Left cardiac atrium (tissue), 4 donors: ENCODE measurements at regions not wholly inside any gene's neighbourhood (a gene's known extent, or its start where the extent isn't known, plus 50 kb on each side); places are given as distances from the start of the nearest gene placed in this dataset.
"Not testable (repeated sequence)": the region's sequence is repeated elsewhere in the genome, so short reads cannot be mapped to it uniquely, and the experiment has no call there.

ENCODE experiments used
- ATAC-seq, 2 donors: fragments of 200-7000 bp; cut with Tn5 transposase; one replicate each; pipeline ENCODE4 v1.9.1; 2020; ENCODE audit warnings: mild to moderate bottlenecking in 2 of 2, moderate library complexity in 2 of 2
- DNase-seq: peaks from one replicate; pipeline ENCODE4 v3.0.0-alpha.2; 2020
- intact Hi-C, 2 donors: fragments of 100-400 bp; cut with DNase I; formaldehyde crosslinking; loops; one replicate each; pipeline versions ENCODE4 v1.14.1 to v1.15.1; 2022 to 2023
- donor health status: DM: no; HTN: yes; CAD: no.
- donor health status: DM: no; HTN: yes; CAD: no; lungs with severe emphysema.
- donor health status: DM: yes; HTN: yes; CAD: no.
- donor health status: Dilated cardiomyopathy.

DNA sequence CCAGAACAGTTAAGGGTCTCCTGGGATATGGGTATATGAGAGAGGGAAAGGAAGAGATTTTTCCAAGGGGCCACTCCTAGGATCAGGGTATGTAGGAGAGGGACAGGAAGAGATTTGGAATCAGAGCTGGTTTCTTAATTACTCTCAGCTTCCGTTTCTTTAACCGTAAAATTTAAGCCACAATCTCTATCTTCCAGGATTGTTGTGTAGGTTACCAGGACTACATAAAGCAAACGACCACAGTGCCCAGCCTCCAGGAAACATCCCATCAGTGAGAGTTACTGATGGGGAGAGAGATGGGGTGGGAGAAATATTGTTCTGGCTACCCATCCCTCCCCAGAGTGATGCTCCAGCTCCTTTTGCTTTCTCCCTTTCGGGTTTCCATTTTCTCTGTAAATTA is 114.6 kb upstream of the THUMPD2 start:
- intact Hi-C loops: no loop called here
- no peak for ATAC-seq

DNA sequence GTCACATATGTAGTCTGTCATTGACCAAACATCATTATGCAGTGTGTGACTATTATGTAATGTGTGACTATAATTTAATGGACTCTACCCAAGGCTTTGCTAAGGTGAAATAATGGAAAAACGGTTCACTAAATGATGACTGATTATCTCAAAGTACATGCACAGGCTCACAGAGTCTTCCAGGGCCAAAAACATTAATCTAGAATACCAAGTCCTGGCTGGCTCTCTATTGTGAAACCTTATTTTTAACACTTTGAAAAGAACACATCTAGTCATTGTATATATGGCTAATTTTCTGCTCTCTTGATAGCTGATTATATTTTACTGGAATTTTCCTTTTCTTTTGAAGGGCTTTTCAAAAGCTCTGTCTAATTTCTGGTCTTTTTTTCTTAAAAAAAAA is 102.9 kb upstream of the THUMPD2 start:
- ATAC-seq (peak in 1 of 2 donors; percentile 27), DNase-seq (no peak)
- intact Hi-C loops: no loop called here

More for the DNA sequence above, 114.6 kb upstream of the THUMPD2 start:
- no peak for DNase-seq

DNA sequence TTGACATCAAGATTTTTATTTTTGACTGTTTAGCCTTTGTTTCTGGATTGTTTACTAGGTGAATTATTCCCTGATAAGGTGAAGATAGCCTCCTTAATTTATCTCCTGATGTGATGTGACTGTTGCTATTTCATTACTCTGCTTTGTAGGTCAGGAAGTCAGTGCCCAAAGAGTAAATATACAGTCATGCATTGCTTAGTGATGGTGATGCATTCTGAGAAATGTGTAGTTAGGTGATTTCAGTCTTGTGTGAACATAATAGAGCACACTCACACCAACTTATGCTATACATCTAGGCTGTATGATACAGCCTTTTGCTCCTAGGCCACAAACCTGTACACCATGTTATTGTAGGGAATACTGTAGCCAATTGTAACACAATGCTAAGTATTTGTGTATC is 102.4 kb upstream of the THUMPD2 start:
- ATAC-seq (peak in 1 of 2 donors; percentile 14), DNase-seq (no peak)
- intact Hi-C loops: no loop called here

- DNase-seq, intact Hi-C loops, ATAC-seq: not testable (repeated sequence)
Measured at GRCh38 chr2:39879001-39879400, 99.9 kb upstream of the THUMPD2 start.

GRCh38 chr2:39875914-39876267 is 96.8 kb upstream of the THUMPD2 start:
- intact Hi-C loops: no loop called here
- ATAC-seq: no peak
- DNase-seq: no peak

- intact Hi-C loops: no loop called here
Measured at GRCh38 chr2:39875182-39875913, 96.3 kb upstream of the THUMPD2 start.

DNA sequence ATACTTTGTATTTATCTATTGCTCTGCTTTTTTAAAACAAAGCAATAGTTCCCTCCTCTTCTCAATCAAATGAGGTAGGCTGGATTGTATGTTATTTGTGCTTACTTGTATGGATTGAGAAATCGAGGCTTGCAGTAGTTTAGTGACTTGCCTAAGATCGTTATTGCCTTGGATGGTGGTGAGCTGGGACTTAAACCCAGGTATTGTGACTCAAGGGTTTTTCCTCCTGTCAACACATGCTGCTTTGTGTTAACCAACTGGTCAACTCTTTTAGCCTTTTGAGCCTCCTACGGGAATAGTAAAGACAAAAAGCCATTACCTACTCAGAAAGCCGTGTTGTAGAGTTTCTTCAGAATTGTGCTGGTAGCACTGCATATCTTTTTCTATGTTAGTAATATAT is 95.2 kb upstream of the THUMPD2 start:
- no peak for DNase-seq
- intact Hi-C loops: no loop called here
- ATAC-seq: no peak

More at GRCh38 chr2:39875182-39875913, 96.3 kb upstream of the THUMPD2 start:
- ATAC-seq: peak; percentile 94 to 99
- DNase-seq: peak; percentile 24

DNA sequence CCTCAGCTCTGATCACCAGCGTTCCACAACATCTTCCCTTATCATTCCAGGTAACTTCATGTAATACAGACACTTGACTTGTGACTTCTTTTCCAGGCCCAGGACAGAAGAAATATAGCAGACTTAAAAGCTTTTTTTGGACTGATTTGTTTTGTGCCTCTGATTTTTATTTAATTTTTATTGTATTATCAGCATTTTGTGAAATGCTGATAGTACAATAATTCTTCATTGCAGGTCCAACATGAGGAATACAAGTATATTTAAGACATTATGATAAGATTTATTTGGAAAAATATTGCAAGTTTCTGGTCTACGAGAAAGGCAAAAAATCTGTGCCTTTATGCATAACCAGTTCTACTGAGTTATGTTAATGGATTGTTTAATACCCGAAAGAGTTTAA is 94.5 kb upstream of the THUMPD2 start:
- no peak for DNase-seq
- ATAC-seq: no peak
- intact Hi-C loops: no loop called here

DNA sequence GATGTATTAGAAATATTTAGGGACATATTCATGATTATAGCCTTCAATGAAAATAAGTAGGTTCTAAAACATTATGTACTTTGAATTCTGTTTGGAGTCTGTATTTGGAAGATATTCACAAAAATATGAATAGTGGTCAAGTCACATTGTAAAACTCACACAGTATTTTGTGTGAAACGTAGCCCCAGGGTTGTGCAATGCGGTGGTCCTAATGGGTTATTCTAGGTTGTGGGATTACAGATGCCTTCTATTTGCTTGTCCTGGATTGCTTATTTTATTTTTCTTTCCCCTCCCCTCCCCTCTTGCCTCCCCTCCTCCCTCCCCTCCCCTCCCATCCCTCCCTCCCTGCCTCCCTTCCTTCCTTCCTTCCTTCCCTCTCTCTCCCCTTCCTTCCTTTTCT is 93.7 kb upstream of the THUMPD2 start:
- ATAC-seq (no peak), DNase-seq (no peak)
- intact Hi-C loops: no loop called here

GRCh38 chr2:39871291-39871761 is 92.3 kb upstream of the THUMPD2 start:
- DNase-seq: no peak
- peak in 1 of 2 donors; percentile 50 for ATAC-seq
- intact Hi-C loops: no loop called here

- intact Hi-C loops: no loop called here
- no peak for DNase-seq
- no peak for ATAC-seq
Measured at GRCh38 chr2:39870871-39871270, 91.8 kb upstream of the THUMPD2 start.

DNA sequence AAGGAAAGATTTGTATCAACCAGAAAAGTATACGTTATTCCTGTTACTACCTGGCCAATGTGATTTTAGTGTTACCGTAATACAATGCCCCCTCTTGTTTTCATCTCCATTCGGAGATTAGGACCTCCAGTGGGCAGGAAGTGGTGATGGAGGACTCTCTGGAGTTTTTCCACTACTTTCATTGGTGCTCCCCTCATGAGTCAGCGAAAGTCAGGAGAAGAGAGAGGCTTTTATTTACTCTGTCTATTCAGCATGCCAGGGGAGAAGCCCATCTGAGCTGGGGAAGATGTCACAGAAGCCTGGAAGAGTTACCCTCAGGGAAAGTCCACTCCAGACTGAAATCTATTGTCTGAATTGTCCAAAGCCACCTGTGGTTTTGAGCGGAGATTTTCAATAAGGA is 88.2 kb upstream of the THUMPD2 start:
- intact Hi-C loops: no loop called here
- DNase-seq: no peak
- no peak for ATAC-seq

DNA sequence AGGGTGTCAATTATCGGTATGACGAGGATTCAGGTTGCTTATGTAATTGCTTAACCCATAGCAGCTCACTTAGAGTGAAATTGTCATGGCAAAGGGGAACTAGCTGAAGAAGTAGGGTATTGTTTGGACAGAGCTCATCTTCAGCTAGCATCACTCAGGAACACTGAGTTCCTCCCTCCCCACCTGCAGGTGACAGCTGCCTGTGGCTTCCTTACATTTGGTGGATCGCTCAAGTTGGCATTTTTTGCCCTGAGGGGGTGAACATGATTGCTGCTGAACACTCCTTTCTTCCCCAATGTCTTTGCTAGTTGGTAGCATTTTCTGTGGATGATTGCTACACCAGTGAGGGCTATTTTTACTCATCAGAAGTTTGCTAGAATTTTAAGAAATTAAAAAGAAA is 86.7 kb upstream of the THUMPD2 start:
- intact Hi-C loops: no loop called here
- no peak for ATAC-seq
- DNase-seq: no peak

- intact Hi-C loops, ATAC-seq: not testable (repeated sequence)
Measured at GRCh38 chr2:39863672-39864071, 84.6 kb upstream of the THUMPD2 start.

GRCh38 chr2:39860538-39860937 is 81.5 kb upstream of the THUMPD2 start:
- intact Hi-C loops: no loop called here
- no peak for ATAC-seq
- no peak for DNase-seq

More at GRCh38 chr2:39863672-39864071, 84.6 kb upstream of the THUMPD2 start:
- DNase-seq: not testable (repeated sequence)

- no peak for DNase-seq
- intact Hi-C loops: no loop called here
- ATAC-seq: no peak
Measured at GRCh38 chr2:39858677-39859076, 79.6 kb upstream of the THUMPD2 start.

DNA sequence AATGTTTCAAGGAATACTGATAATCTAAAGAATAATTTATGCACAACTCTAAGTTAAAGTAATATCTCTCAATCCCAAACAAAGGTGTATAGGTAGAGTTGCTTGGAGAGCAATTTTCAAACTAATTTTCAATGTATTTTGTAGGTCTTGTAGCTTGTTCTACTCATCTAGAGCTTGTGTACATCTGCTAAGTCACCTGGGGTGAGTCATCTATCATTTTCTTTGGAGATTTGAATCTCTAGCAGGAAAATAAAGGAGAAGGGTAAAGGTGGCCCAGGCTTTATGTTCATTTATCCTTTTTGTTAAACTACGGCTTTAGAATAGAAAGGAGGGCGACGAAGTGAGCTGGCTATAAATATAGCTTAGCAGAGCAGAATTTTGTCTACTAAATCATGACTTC is 76.8 kb upstream of the THUMPD2 start:
- no peak for DNase-seq
- no peak for ATAC-seq
- intact Hi-C loops: no loop called here

- intact Hi-C loops: no loop called here
- ATAC-seq: no peak
- DNase-seq: no peak
Measured at GRCh38 chr2:39854771-39855170, 75.7 kb upstream of the THUMPD2 start.

GRCh38 chr2:39852831-39853230 is 73.8 kb upstream of the THUMPD2 start:
- no peak for ATAC-seq
- intact Hi-C loops: no loop called here

DNA sequence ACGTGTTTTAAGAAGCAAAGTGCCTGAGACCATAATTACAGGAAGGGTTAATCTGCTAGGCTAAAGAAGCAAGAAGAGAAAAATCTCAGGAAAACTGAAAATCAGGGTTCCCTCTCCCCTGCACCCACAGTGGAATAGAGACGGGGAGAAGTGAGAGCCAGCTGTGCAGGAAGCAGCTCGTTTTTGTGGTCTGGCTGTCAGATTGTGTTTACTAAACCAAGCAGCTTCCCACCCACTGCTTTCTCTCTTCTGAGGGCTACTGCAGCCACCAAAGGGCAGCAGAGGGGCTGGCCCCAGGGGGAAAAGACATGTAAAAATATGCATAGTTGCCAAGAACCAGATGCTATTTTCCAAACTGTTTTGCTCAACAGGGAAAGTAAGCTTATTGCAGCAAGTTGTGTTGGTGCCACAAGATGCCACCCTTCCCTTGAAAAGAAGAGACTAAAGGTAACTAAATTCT is 72.6 kb upstream of the THUMPD2 start:
- ATAC-seq (peak; percentile 36 to 63), DNase-seq (no peak)
- intact Hi-C loops: no loop called here

More at GRCh38 chr2:39852831-39853230, 73.8 kb upstream of the THUMPD2 start:
- DNase-seq: no peak

DNA sequence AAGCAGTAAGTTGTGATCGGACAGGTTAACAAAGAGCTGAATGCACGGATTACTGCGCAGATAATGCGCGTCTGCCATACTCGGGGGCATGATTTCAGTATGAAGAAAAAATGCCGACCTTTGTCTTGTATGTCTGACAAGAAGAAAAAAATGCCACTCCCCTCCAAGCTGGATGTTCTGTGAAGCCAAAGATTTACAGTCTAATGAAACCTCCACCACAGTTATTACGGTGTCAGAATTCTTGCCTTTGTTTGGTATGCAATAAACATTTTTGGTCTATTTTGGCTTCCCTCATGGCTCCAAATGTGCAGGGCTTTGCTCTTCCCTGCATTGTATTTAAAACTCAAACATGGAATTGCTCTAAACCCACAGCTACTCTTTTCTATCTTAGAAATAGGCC is 72.2 kb upstream of the THUMPD2 start:
- intact Hi-C loops: no loop called here
- ATAC-seq (no peak), DNase-seq (no peak)
